Gastroesophageal sphincter (tissue), 3 donors: ENCODE measurements at regions not wholly inside any gene's neighbourhood (a gene's known extent, or its start where the extent isn't known, plus 50 kb on each side); places are given as distances from the start of the nearest gene placed in this dataset.

Source experiments
- POLR2AphosphoS5 ChIP-seq: sonication (generic); formaldehyde crosslinking; IDR thresholded peaks from one replicate; pipeline ENCODE4 v1.6.1; 2017; ENCODE audit warnings: antibody characterized with exemption
- TF ChIP-seq, protein P1 (sequence below), 4 experiments: fragments of 200-600 bp in 2 of 4; fragments of 450-650 bp in 2 of 4; sonication (generic) in 1 of 4; IDR thresholded peaks; one replicate each; pipeline ENCODE4 v1.5.1; 2017 to 2019; ENCODE audit warnings: antibody characterized with exemption in 4 of 4, mild to moderate bottlenecking in 2 of 4, moderate library complexity in 2 of 4

DNA sequence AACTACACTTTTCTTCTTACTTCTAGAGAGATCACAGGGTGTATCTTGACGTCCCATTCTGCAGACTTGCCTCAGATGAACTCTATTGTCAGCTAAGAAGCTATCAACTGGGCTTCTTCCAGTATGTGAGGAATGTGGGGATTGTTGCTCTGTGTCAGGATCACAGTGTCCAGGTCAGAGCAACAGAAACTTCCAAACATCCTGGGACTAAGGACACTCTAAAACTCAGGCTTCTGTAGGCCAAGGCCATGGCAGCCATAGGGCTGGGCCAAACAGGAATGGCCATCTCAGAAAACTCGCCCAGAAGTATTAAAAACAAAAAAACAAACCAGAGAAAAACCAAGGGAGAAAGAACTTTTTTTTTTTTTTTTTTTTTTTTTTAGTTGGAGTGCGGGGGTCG, 210.0 kb upstream of the CLINT1 start:
- TF ChIP-seq, protein P1, sequence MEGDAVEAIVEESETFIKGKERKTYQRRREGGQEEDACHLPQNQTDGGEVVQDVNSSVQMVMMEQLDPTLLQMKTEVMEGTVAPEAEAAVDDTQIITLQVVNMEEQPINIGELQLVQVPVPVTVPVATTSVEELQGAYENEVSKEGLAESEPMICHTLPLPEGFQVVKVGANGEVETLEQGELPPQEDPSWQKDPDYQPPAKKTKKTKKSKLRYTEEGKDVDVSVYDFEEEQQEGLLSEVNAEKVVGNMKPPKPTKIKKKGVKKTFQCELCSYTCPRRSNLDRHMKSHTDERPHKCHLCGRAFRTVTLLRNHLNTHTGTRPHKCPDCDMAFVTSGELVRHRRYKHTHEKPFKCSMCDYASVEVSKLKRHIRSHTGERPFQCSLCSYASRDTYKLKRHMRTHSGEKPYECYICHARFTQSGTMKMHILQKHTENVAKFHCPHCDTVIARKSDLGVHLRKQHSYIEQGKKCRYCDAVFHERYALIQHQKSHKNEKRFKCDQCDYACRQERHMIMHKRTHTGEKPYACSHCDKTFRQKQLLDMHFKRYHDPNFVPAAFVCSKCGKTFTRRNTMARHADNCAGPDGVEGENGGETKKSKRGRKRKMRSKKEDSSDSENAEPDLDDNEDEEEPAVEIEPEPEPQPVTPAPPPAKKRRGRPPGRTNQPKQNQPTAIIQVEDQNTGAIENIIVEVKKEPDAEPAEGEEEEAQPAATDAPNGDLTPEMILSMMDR (IDR thresholded peaks at IDR 0.05): no peak
- no peak for TF ChIP-seq POLR2AphosphoS5
